Thyroid gland (tissue), 4 donors: ENCODE measurements at regions not wholly inside any gene's neighbourhood (a gene's known extent, or its start where the extent isn't known, plus 50 kb on each side); places are given as distances from the start of the nearest gene placed in this dataset.

Source experiments
- DNase-seq, 2 donors: peaks; one replicate each; pipeline ENCODE4 v3.0.0-alpha.2; 2019
- H3K27ac ChIP-seq, 3 donors: fragments of 200-600 bp; sonication (generic); 1 replicate in 2 of 3; 2 replicates in 1 of 3; pipeline ENCODE4 v1.5.1; 2016 to 2019; ENCODE audit warnings: mild to moderate bottlenecking in 1 of 3, moderate library complexity in 1 of 3
- H3K27me3 ChIP-seq: fragments of 200-600 bp; sonication (generic); one replicate; pipeline ENCODE4 v1.5.1; 2019
- H3K36me3 ChIP-seq, 2 donors: fragments of 200-600 bp; sonication (generic); one replicate each; pipeline ENCODE4 v1.5.1; 2016 to 2019
- H3K4me1 ChIP-seq, 2 donors: fragments of 200-600 bp; sonication (generic); one replicate each; pipeline ENCODE4 v1.5.1; 2017 to 2019
- H3K4me3 ChIP-seq, 3 donors: fragments of 200-600 bp; sonication (generic); replicated peaks in 1 of 3; 1 replicate in 2 of 3; 2 replicates in 1 of 3; pipeline ENCODE4 v1.5.1; 2016; ENCODE audit warnings: mild to moderate bottlenecking in 1 of 3
- H3K9me3 ChIP-seq: fragments of 200-600 bp; sonication (generic); one replicate; pipeline ENCODE4 v1.5.1; 2017
- POLR2A ChIP-seq, 2 donors: fragments of 450-650 bp; IDR thresholded peaks; one replicate each; pipeline ENCODE4 v1.6.1; 2017; ENCODE audit warnings: antibody characterized with exemption in 2 of 2, mild to moderate bottlenecking in 2 of 2, moderate library complexity in 1 of 2
- WGBS, 2 donors: methylation state at CpG; one replicate each; pipeline ENCODE4 v1.1.5; 2017; 5-methylcytosine and 5-hydroxymethylcytosine counted together
- intact Hi-C: fragments of 100-400 bp; cut with DNase I; formaldehyde crosslinking; loops from one replicate; pipeline ENCODE4 v1.15.1; 2023
- TF ChIP-seq, protein P1 (sequence below), 6 experiments: fragments of 200-600 bp in 3 of 6; fragments of 450-650 bp in 3 of 6; sonication (generic) in 3 of 6; IDR thresholded peaks; one replicate each; pipeline ENCODE4 v1.5.1; 2016 to 2019; ENCODE audit warnings: antibody characterized with exemption in 6 of 6, mild to moderate bottlenecking in 2 of 6, inconsistent platforms in 1 of 6, moderate library complexity in 1 of 6

DNA sequence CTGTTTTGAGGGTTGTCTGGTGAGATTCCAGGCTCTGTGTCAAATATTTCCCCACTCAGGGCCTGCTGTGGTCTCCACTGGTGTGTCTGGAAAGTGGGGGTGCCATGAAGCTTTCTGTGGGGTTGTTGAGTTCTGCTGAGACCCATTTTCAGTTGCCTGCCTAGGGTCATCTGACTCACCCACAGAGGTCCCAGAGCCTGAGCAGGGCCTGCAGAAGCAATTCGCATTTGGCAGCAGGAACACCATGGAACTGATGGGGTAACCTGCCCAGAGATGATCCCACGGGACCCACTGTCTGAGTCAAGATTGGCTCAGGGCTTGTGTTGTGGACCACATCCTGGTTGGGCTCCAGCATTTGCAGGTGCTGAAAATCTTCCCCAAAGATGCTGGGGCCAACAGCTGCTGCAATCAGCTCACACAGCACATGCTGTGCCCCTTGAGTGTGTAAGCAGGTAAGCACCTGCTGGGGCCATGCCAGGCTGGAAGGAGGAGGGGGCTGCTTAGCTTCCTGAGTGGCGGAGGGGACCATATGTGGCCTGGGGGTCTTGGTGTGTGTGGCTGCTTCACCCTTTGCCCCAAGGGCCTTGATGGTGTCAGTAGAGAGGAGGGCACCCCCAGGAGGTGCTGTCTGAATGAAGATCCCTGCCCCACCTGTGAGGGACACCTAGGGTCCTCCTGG, 1726.1 kb downstream of the TP53TG3F start:
- no peaks in the 10 kb centered on the region for H3K36me3 ChIP-seq
- H3K4me1 ChIP-seq, result no peaks in the 10 kb centered on the region
- WGBS, 2 donors, result 41 to 60% methylated on average over 2 of the region's 3 CpGs
- intact Hi-C loops, result no loop called here
- no peak overlapping the region for H3K4me3 ChIP-seq
- H3K9me3 ChIP-seq, result no peaks in the 10 kb centered on the region
- H3K27me3 ChIP-seq, result no peaks in the 10 kb centered on the region
- no peak overlapping the region for H3K27ac ChIP-seq
- TF ChIP-seq, protein P1, sequence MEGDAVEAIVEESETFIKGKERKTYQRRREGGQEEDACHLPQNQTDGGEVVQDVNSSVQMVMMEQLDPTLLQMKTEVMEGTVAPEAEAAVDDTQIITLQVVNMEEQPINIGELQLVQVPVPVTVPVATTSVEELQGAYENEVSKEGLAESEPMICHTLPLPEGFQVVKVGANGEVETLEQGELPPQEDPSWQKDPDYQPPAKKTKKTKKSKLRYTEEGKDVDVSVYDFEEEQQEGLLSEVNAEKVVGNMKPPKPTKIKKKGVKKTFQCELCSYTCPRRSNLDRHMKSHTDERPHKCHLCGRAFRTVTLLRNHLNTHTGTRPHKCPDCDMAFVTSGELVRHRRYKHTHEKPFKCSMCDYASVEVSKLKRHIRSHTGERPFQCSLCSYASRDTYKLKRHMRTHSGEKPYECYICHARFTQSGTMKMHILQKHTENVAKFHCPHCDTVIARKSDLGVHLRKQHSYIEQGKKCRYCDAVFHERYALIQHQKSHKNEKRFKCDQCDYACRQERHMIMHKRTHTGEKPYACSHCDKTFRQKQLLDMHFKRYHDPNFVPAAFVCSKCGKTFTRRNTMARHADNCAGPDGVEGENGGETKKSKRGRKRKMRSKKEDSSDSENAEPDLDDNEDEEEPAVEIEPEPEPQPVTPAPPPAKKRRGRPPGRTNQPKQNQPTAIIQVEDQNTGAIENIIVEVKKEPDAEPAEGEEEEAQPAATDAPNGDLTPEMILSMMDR (IDR thresholded peaks at IDR 0.05), result no peak
- no peak for TF ChIP-seq POLR2A (IDR thresholded peaks at IDR 0.05)
- no peak for DNase-seq

DNA sequence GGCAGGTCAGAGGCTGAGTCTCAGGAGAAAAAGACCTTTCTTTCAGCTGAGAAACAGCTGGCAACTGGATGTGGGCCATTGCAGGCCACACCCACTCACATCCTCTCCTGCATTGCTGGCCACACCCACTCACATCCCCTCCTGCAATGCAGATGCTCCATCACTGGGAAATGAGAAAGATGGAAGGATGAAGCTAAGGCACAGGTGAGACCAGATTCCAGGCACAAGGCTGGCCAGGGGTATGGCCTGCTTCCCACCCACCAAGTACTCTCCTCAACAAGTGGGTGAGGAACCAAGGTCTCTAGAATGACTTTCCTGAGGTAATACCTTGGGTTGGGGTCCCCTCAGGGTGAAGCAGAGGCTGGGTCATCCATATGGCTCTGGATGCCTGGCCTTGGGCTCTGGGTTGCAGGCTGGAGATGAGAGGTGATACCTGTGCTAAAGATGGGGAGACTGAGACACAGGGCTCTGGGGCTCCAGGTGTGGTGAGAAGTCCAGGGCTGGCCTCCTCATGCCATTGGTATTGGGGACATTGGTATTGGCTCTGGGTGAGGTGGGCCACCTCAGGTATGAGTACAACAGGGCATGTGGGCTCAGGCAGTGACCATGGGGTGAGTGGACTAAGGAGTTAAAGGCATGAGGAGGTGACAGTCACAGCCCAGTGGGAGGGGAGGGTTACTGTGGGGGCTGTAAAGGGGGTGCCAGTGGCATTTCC, 1726.8 kb downstream of the TP53TG3F start:
- Histone ChIP-seq H3K4me1 (no peaks in the 10 kb centered on the region), H3K27ac (no peak overlapping the region), H3K36me3 (no peaks in the 10 kb centered on the region), H3K27me3 (no peaks in the 10 kb centered on the region), H3K9me3 (no peaks in the 10 kb centered on the region), H3K4me3 (no peak overlapping the region)
- DNase-seq, result no peak
- intact Hi-C loops, result no loop called here
- TF ChIP-seq POLR2A (IDR thresholded peaks at IDR 0.05), result no peak
- TF ChIP-seq, protein P1 (IDR thresholded peaks at IDR 0.05), result no peak

DNA sequence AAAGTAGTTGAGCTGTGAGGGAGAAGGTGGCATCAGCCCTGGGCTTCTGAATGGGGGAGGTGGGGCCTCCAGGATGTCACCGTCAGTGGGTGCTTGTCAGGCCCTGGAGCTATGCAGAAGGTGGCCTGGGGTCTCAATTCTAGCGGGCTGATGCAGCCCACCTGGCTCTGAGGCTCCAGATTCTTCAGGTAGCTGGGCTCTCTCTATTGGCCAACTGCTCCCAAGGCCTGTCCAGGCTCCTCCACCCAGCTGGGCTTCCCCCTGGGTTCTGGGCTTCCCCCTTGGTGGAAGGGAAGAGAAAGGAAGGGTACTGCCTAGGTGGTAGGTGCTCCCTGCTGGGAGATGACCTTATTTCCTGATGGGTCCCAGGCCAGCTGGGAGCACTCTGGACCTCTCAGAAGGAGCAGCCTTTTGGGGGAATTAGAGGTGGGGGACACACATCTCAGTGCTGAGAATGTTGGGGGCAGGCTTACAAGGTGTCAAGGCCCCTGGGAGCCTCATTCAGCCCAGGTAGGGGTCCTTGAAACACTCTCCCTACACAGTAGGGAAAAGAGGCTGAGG, 1728.3 kb downstream of the TP53TG3F start:
- Histone ChIP-seq H3K9me3 (no peaks in the 10 kb centered on the region), H3K36me3 (no peaks in the 10 kb centered on the region), H3K27ac (no peak overlapping the region), H3K27me3 (no peaks in the 10 kb centered on the region), H3K4me3 (no peak overlapping the region), H3K4me1 (no peaks in the 10 kb centered on the region)
- TF ChIP-seq POLR2A (IDR thresholded peaks at IDR 0.05), result no peak
- TF ChIP-seq, protein P1 (IDR thresholded peaks at IDR 0.05), result no peak
- no peak for DNase-seq
- intact Hi-C loops, result no loop called here
- WGBS, 2 donors, result 42 to 53% methylated on average over 2 of the region's 2 CpGs

DNA sequence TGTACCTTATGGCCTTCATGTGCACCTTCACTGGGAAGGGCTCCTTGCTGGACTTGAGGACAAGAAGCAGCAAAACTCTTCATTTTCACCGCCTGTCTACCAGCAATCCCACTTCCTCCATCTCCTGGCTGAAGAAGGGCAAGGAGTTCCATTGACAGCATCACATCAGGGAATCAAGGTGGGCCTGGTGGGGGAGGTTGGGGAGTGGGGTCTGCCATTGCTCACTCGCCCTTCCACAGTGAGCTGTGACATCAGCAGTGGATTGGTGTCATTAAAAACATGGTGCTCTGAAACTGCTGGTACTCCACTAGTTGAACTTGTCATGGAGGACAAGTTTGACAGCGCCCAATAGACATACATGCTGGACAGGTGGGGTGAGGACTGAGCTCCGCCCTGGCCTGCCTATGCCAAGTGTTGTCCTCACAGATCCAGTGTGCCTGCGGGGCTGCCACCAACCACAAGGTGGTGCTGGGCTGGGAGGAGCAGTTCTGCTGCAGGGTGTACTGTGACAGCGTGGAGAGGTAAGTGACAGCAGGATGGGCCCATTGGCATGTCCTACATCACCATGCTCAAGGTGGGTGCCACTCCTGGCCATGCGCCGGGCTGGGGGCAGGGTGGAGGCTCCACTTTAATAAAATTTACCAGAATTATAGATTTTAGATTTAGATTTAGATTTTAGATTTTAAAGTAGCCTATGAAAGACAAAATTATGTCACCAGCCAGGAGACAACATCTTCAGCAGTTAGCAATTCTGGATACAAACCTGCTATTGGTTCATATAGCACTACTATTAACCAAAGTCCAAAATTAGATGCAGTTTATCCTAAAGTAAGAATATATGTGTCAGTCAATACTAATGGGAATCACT, 1729.1 kb downstream of the TP53TG3F start:
- DNase-seq, result no peak
- Histone ChIP-seq H3K27me3 (no peaks in the 10 kb centered on the region), H3K9me3 (no peaks in the 10 kb centered on the region), H3K36me3 (no peaks in the 10 kb centered on the region), H3K4me1 (no peaks in the 10 kb centered on the region), H3K4me3 (no peak overlapping the region), H3K27ac (no peak overlapping the region)
- TF ChIP-seq POLR2A (IDR thresholded peaks at IDR 0.05), result no peak
- TF ChIP-seq, protein P1 (IDR thresholded peaks at IDR 0.05), result no peak
- intact Hi-C loops, result no loop called here
- WGBS, 2 donors, result 44% methylated on average over 8 of the region's 8 CpGs
